Fibroblast of lung (primary cell): ENCODE measurements at regions not wholly inside any gene's neighbourhood (a gene's known extent, or its start where the extent isn't known, plus 50 kb on each side); places are given as distances from the start of the nearest gene placed in this dataset.

Experiments used
- DNase-seq, 2 donors: peaks; one replicate each; pipeline versions ENCODE4 v3.0.0 to v3.0.0-alpha.2; 2010; ENCODE audit warnings: low read depth in 2 of 2
- H2AFZ ChIP-seq: 2 replicates; pipeline ENCODE4 v1.5.1; 2012; ENCODE audit warnings: low read length, control low read depth, inconsistent platforms
- H3K27ac ChIP-seq: 2 replicates; pipeline ENCODE4 v1.5.1; 2011; ENCODE audit warnings: low read length, control low read depth; ENCODE audit not compliant: insufficient read depth
- H3K27me3 ChIP-seq: 2 replicates; pipeline ENCODE4 v1.5.1; 2011; ENCODE audit warnings: mild to moderate bottlenecking, low read length; ENCODE audit not compliant: control insufficient read depth, insufficient read depth
- H3K36me3 ChIP-seq: 2 replicates; pipeline ENCODE4 v1.5.1; 2011; ENCODE audit warnings: low read length; ENCODE audit not compliant: control insufficient read depth, insufficient read depth
- H3K4me1 ChIP-seq: 2 replicates; pipeline ENCODE4 v1.5.1; 2011; ENCODE audit warnings: low read length; ENCODE audit not compliant: control insufficient read depth, insufficient read depth; ENCODE audit errors: extremely low read depth
- H3K4me2 ChIP-seq: 2 replicates; pipeline ENCODE4 v1.5.1; 2011; ENCODE audit warnings: low read length, control low read depth; ENCODE audit not compliant: insufficient read depth; ENCODE audit errors: extremely low read depth
- H3K4me3 ChIP-seq, 4 experiments: fragments of 200-600 bp in 1 of 4; sonication (generic) in 1 of 4; replicated peaks in 1 of 4; 2 replicates each; pipeline ENCODE4 v1.5.1; 2011 to 2016; ENCODE audit warnings: low read length in 4 of 4, low read depth in 3 of 4, mild to moderate bottlenecking in 3 of 4, control low read depth in 2 of 4, inconsistent platforms in 1 of 4, mixed read lengths in 1 of 4; ENCODE audit not compliant: insufficient read depth in 1 of 4; ENCODE audit errors: control extremely low read depth in 1 of 4
- H3K79me2 ChIP-seq: 2 replicates; pipeline ENCODE4 v1.5.1; 2012; ENCODE audit warnings: mild to moderate bottlenecking, low read length, inconsistent platforms; ENCODE audit not compliant: control insufficient read depth, insufficient read depth
- H3K9ac ChIP-seq: 2 replicates; pipeline ENCODE4 v1.5.1; 2011; ENCODE audit warnings: mild to moderate bottlenecking, low read length, control low read depth; ENCODE audit not compliant: insufficient read depth
- H3K9me3 ChIP-seq: 2 replicates; pipeline ENCODE4 v1.5.1; 2012; ENCODE audit warnings: low read depth, low read length; ENCODE audit not compliant: control insufficient read depth, insufficient read depth
- H4K20me1 ChIP-seq: 2 replicates; pipeline ENCODE4 v1.5.1; 2011; ENCODE audit warnings: low read length; ENCODE audit not compliant: control insufficient read depth, insufficient read depth; ENCODE audit errors: extremely low read depth
- CTCF ChIP-seq, 2 donors: IDR thresholded peaks in 1 of 2; conservative IDR thresholded peaks in 1 of 2; 1 replicate in 1 of 2; 2 replicates in 1 of 2; pipeline ENCODE4 v1.5.1; 2011 to 2012; ENCODE audit warnings: low read length in 2 of 2, control low read depth in 1 of 2, inconsistent platforms in 1 of 2, low read depth in 1 of 2, mild to moderate bottlenecking in 1 of 2
- EZH2 ChIP-seq: IDR thresholded peaks from 2 replicates; pipeline ENCODE4 v1.5.1; 2012; ENCODE audit warnings: low read length, control low read depth, mild to moderate bottlenecking; ENCODE audit errors: missing control alignments

- H3K4me2 ChIP-seq = no peak overlapping the region
- H3K79me2 ChIP-seq = no peaks in the 10 kb centered on the region
- no peak overlapping the region for H2AFZ ChIP-seq
- no peak overlapping the region for H3K27ac ChIP-seq
- no peak overlapping the region for H3K9ac ChIP-seq
- TF ChIP-seq EZH2 = no peak
- TF ChIP-seq CTCF (conservative IDR thresholded peaks at IDR 0.05 in 1 of 2, IDR thresholded peaks at IDR 0.05 in 1 of 2; ENCODE audit: low read depth in 1 of 2, low read length in 2 of 2) = no peak
- H3K36me3 ChIP-seq = no peaks in the 10 kb centered on the region
- H3K27me3 ChIP-seq = no peaks in the 10 kb centered on the region
- H4K20me1 ChIP-seq = no peaks in the 10 kb centered on the region
- no peaks in the 10 kb centered on the region for H3K4me1 ChIP-seq
- no peak for DNase-seq
- no peaks in the 10 kb centered on the region for H3K9me3 ChIP-seq
- no peak overlapping the region for H3K4me3 ChIP-seq
Observed at GRCh38 chr3:73927203-73927570, 302.4 kb upstream of the PDZRN3 start.

DNA sequence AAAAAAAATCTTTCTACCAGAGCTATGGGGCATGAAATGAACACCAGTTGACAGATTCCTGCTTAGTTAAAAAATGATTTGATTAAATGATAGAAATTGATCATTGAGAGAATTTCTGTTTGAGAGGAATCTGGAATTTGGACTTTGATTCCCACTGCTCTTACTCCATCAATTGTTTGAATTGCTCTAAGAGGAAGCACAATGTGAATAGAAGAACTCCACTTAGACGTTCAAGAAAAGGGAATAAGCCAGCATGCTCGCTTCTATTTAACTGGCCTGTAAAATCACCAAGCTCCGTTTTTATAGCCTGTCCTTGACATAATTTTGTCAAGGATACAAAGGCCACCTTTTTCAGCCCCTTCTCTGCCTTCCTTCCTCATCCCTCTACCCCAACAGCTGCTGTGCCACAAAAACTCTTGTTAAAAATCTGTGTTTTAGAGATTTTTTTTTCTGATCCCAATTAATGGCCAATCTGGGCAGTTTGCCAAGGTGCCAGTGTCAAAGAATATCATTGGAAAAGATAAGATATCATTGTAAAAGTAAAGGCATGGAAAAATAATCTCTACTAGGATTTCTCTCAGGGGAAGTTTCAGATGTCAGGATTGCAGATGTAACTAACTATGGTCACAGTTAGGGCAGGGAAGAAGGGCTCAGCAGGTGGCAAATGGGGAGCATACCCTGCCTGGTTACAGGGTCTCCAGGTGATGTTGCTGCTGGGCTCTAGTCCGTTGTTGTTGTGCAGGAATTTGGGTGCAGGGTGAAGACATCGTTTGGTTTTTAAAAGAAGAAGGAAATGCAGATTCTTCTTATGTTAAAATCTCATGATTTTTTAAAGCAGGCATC lies 301.8 kb upstream of the PDZRN3 start:
- H3K4me3 ChIP-seq = no peak overlapping the region
- no peaks in the 10 kb centered on the region for H3K36me3 ChIP-seq
- no peak overlapping the region for H2AFZ ChIP-seq
- H3K4me1 ChIP-seq = no peaks in the 10 kb centered on the region
- no peaks in the 10 kb centered on the region for H3K79me2 ChIP-seq
- no peak overlapping the region for H3K9ac ChIP-seq
- TF ChIP-seq EZH2 = no peak
- no peak for TF ChIP-seq CTCF (conservative IDR thresholded peaks at IDR 0.05 in 1 of 2, IDR thresholded peaks at IDR 0.05 in 1 of 2; ENCODE audit: low read depth in 1 of 2, low read length in 2 of 2)
- H4K20me1 ChIP-seq = no peaks in the 10 kb centered on the region
- no peak overlapping the region for H3K4me2 ChIP-seq
- no peak overlapping the region for H3K27ac ChIP-seq
- H3K27me3 ChIP-seq = no peaks in the 10 kb centered on the region
- DNase-seq = no peak
- H3K9me3 ChIP-seq = no peaks in the 10 kb centered on the region

GRCh38 chr3:73925011-73925410 lies 300.3 kb upstream of the PDZRN3 start:
- Histone ChIP-seq H2AFZ (no peak overlapping the region), H3K9ac (no peak overlapping the region), H3K4me1 (no peaks in the 10 kb centered on the region), H3K27me3 (no peaks in the 10 kb centered on the region), H3K9me3 (no peaks in the 10 kb centered on the region), H4K20me1 (no peaks in the 10 kb centered on the region), H3K4me2 (no peak overlapping the region), H3K27ac (no peak overlapping the region), H3K36me3 (no peaks in the 10 kb centered on the region), H3K4me3 (no peak overlapping the region), H3K79me2 (no peaks in the 10 kb centered on the region)
- DNase-seq = no peak
- TF ChIP-seq CTCF (conservative IDR thresholded peaks at IDR 0.05 in 1 of 2, IDR thresholded peaks at IDR 0.05 in 1 of 2; ENCODE audit: low read depth in 1 of 2, low read length in 2 of 2) = no peak
- TF ChIP-seq EZH2 = no peak
